ENCODE measurements at regions not wholly inside any gene's neighbourhood (a gene's known extent, or its start where the extent isn't known, plus 50 kb on each side); places are given as distances from the start of the nearest gene placed in this dataset.

DNA sequence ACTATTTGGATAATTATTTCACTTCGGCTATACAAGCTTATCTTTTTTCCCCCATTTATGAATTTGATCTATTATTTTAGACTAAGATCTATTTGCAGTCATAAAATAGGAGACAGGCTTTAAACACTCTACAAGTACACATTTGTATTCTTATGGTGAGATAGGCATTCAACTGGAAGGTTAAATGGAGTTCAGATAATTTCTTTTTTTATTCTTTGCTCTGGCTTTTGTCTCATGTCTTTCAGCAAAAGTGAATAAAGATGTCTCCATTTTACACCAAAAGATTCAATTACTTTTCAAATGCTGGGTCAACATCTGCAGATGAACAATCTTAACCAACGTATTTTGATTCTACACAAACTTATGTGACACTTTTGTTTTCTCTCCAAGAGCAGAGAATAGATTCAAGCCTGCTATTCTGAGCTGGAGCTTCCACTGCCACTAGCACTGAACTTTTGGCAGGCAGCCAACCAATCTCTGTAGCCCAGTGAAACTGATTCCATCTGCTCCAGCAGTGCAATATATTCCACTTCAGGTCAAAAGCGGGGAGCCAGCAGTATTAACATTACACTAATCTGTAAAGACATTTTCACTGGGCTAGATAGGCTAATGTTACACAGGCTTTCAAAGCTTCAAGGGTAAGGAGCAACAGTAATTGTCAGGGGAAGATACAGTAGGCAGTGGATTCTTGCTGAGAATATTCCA lies 452.0 kb upstream of the ZNF608 start:
- H3K4me3 ChIP-seq (ENCODE audit: low read depth, low read length), result no peak overlapping the region
- peak; percentile 86 for DNase-seq (ENCODE audit: low read depth)
- TF ChIP-seq, protein P1, sequence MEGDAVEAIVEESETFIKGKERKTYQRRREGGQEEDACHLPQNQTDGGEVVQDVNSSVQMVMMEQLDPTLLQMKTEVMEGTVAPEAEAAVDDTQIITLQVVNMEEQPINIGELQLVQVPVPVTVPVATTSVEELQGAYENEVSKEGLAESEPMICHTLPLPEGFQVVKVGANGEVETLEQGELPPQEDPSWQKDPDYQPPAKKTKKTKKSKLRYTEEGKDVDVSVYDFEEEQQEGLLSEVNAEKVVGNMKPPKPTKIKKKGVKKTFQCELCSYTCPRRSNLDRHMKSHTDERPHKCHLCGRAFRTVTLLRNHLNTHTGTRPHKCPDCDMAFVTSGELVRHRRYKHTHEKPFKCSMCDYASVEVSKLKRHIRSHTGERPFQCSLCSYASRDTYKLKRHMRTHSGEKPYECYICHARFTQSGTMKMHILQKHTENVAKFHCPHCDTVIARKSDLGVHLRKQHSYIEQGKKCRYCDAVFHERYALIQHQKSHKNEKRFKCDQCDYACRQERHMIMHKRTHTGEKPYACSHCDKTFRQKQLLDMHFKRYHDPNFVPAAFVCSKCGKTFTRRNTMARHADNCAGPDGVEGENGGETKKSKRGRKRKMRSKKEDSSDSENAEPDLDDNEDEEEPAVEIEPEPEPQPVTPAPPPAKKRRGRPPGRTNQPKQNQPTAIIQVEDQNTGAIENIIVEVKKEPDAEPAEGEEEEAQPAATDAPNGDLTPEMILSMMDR (IDR thresholded peaks at IDR 0.05; ENCODE audit: insufficient read depth, low read depth, low read length), result no peak

DNA sequence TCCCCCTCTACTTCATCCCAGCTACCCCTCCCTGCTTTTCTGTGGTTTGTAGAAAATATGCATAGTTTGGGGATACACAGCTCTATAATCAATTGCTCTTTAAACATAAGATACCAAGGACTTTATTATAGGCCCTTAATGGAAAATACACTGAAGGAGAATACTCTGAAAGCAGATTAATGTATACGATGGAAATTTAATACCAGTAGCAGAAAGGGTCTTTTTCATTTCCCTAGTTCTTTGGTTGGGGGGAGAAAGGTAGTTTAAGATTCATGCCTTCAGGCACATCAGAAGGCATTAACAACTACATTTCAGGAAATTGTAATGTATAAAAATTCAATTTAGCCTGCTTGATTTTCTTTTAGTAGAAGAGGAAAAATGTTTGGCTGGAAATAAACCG lies 452.9 kb upstream of the ZNF608 start:
- DNase-seq (ENCODE audit: low read depth), result no peak
- no peak overlapping the region for H3K4me3 ChIP-seq (ENCODE audit: low read depth, low read length)
- TF ChIP-seq, protein P1 (IDR thresholded peaks at IDR 0.05; ENCODE audit: insufficient read depth, low read depth, low read length), result no peak

DNA sequence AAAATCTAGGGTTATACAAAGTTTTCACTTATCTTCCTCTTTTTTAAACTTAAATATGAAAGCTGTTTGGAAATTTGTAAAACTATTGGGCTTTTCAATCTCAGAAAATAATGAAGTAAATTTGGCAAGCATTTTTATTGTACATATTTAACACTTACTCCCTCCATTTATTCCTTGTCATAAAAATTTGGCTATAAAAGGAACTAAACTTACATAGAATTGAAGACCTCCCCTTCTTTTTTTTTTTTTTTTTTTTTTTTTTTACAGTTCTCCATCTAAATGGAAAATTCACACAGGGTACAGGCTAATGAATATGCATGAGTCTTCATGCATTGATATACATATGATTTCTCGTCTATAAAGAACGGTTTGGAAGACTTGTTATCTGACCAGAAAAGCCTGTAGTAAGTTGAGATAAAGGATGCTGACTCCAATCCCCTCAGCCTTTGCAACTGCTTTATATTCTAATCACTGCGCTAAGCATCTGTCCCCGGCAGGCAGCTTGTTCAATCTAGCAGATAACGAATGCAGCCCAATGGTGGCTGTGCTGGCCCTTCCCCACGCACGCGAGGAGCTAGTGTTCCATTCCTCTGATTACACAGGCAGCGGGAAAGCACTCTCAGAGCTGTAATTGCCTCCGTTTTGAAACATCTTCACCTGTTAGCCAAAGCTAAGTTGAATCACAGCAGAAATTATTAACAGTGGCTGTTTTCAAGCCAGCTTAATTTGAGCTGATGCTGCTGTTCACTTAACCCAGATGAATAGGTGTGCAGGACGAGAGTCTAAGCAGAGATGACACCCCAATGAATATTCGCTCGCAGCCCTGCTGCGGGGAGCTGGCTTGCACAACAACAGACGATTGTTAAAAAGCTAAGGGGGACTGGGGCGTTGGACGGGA lies 453.8 kb upstream of the ZNF608 start:
- peak; percentile 16 for DNase-seq (ENCODE audit: low read depth)
- TF ChIP-seq, protein P1 (IDR thresholded peaks at IDR 0.05; ENCODE audit: insufficient read depth, low read depth, low read length), result no peak
- H3K4me3 ChIP-seq (ENCODE audit: low read depth, low read length), result peak overlapping the region; percentile 43

DNA sequence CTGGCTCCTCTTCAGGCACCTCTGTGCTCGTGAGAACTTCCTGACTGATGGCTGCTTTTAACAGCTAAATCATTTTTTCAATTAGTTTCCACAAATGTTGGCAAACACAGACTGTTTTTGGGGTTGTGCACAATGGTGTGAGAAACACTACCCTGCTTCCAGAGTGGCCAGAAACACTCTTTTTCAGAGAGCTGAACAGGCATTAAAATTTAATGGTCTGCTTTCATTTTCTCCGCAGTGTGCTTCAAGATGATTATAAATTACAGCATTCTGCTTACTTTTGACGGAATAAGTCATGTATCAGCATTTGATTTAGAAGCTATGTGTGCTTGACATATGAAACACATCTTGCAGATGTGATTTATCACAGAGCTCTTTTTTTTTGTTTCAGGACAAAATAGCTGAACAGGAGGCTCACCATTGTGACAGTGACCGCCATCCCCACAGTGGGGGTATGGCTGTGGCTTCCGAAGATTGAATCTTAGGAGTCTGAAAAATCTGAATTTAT lies 454.5 kb upstream of the ZNF608 start:
- TF ChIP-seq, protein P1 (IDR thresholded peaks at IDR 0.05; ENCODE audit: insufficient read depth, low read depth, low read length), result no peak
- H3K4me3 ChIP-seq (ENCODE audit: low read depth, low read length), result peak overlapping the region; percentile 43

DNA sequence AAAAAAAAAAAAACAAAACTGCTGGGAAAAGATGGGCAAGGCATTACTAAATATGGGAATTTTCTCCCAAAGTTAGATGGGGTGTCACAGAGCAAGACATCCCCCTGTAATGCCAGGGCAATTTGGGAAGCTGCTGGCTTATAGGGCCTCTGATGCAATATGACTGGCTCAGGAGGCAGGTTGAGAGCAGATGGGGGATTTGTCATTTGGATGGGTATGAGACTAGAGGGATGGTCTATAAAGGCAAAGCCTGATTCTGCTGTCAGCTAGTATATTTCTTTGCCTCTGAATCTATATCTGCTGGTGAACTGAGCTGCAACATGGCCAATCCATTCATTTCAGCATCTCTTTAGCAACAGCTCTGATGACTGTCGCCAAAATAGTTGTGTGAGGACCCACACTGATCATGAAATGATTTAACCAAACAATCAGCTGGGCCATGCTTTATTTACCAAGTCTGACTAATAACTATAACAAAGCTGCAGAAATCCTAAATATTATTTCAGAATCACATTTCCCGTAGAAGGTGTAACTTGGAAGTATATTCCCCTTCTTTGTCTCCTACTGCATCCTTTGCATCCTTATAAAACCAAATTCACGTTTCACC lies 455.1 kb upstream of the ZNF608 start:
- no peak overlapping the region for H3K4me3 ChIP-seq (ENCODE audit: low read depth, low read length)
- TF ChIP-seq, protein P1 (IDR thresholded peaks at IDR 0.05; ENCODE audit: insufficient read depth, low read depth, low read length), result no peak
- no peak for DNase-seq (ENCODE audit: low read depth)

More for the DNA sequence above, 454.5 kb upstream of the ZNF608 start:
- DNase-seq (ENCODE audit: low read depth), result peak; percentile 5

DNA sequence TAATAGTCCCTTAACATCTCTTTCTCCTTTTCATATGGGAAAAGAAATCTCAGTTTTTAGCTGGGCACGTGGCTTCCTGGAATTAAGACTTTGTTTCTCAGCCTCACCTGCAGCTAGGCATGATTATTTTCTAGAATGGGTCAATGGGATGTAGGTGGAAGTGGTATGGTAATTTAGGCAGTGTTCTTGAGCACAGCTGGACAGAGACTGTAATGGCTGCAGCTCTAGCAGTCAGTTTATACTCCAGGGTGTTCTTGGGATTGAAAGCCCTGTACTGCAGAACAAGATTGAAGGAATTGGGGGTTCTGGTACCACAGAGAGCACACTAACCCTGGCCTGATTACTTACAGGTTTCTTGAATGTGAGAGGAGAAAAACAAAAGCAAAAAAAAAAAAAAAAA lies 455.9 kb upstream of the ZNF608 start:
- TF ChIP-seq, protein P1 (IDR thresholded peaks at IDR 0.05; ENCODE audit: insufficient read depth, low read depth, low read length), result no peak
- H3K4me3 ChIP-seq (ENCODE audit: low read depth, low read length), result no peak overlapping the region
- no peak for DNase-seq (ENCODE audit: low read depth)

All from fibroblast of villous mesenchyme (primary cell).